IPS-15b (cell line): ENCODE measurements at regions not wholly inside any gene's neighbourhood (a gene's known extent, or its start where the extent isn't known, plus 50 kb on each side); places are given as distances from the start of the nearest gene placed in this dataset.

Experiments used
- H3K27me3 ChIP-seq: one replicate; pipeline ENCODE4 v1.6.1; 2013; ENCODE audit warnings: low read length; ENCODE audit not compliant: control insufficient read depth, insufficient read depth
- H3K36me3 ChIP-seq: one replicate; pipeline ENCODE4 v1.6.1; 2013; ENCODE audit warnings: low read length; ENCODE audit not compliant: control insufficient read depth, insufficient read depth
- H3K4me1 ChIP-seq: one replicate; pipeline ENCODE4 v1.6.1; 2013; ENCODE audit warnings: mild to moderate bottlenecking, low read length; ENCODE audit not compliant: control insufficient read depth, insufficient read depth
- H3K4me3 ChIP-seq: one replicate; pipeline ENCODE4 v1.5.1; 2013; ENCODE audit warnings: low read depth, low read length
- H3K9ac ChIP-seq: one replicate; pipeline ENCODE4 v1.6.1; 2013; ENCODE audit warnings: low read depth, mild to moderate bottlenecking, low read length
- H3K9me3 ChIP-seq: one replicate; pipeline ENCODE4 v1.6.1; 2013; ENCODE audit warnings: mild to moderate bottlenecking, low read length; ENCODE audit not compliant: control insufficient read depth, insufficient read depth

DNA sequence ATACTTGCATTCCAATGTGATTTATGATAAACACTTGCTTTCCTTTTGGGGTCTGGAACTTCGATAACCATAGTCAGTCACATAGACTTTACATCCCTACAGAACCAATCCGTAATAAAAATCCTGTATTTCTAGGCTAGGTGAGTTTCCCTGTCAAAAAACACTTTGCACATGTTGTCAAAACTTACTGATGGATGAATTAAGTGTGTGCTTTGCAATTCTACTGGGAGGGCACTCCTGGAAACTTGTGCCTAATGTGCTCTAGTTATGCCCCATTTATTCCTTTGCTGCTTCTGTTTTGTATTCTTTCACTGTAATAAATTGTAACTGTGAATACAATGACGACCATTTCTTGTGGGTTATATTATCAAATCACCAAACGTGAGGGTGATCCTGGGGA is 684.8 kb upstream of the PCDH15 start:
- no peaks in the 10 kb centered on the region for H3K36me3 ChIP-seq
- no peak overlapping the region for H3K4me3 ChIP-seq
- H3K4me1 ChIP-seq: no peaks in the 10 kb centered on the region
- H3K9ac ChIP-seq: no peak overlapping the region
- H3K9me3 ChIP-seq: no peaks in the 10 kb centered on the region
- H3K27me3 ChIP-seq: no peaks in the 10 kb centered on the region

DNA sequence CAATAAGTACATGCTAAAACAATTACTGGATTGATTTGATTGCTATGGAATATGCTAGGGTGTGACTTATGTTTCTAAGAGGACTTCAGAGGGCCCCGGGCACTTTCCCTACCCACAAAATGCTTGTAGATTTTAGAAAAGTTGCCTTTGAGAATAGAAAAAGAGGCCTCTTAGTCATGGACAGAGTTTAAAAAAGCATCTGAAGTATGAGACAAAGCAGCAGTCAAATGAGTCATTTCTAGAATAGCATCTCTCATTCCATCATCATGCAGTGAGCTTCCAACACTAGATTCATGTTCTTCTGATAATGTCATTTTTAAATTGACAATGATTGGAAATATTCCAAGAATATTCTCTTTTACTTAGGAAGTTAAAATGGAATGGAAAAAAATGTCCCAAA is 675.1 kb upstream of the PCDH15 start:
- Histone ChIP-seq H3K4me1 (no peaks in the 10 kb centered on the region), H3K36me3 (no peaks in the 10 kb centered on the region), H3K4me3 (no peak overlapping the region), H3K9ac (no peak overlapping the region), H3K9me3 (no peaks in the 10 kb centered on the region), H3K27me3 (no peaks in the 10 kb centered on the region)

DNA sequence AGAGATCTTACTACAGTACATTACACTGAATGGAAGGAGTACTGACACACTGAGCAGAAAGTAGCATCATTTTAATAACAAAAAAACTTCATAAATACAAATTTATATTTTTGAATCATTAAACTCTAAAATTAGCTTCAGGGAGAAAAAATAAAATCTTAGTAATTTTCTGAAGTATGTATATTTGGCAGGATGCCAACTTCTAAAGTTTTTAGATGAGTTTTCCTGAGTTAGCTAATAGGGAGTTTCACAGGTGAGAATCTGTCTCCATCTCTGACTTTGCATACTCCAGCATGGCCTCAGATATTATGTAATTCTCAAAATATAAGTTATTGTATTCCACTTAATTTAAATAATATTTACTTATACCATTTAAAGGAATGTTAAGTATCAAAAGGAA is 673.2 kb upstream of the PCDH15 start:
- no peak overlapping the region for H3K4me3 ChIP-seq
- H3K9ac ChIP-seq: no peak overlapping the region
- no peaks in the 10 kb centered on the region for H3K4me1 ChIP-seq
- no peaks in the 10 kb centered on the region for H3K9me3 ChIP-seq
- H3K36me3 ChIP-seq: no peaks in the 10 kb centered on the region
- H3K27me3 ChIP-seq: no peaks in the 10 kb centered on the region

DNA sequence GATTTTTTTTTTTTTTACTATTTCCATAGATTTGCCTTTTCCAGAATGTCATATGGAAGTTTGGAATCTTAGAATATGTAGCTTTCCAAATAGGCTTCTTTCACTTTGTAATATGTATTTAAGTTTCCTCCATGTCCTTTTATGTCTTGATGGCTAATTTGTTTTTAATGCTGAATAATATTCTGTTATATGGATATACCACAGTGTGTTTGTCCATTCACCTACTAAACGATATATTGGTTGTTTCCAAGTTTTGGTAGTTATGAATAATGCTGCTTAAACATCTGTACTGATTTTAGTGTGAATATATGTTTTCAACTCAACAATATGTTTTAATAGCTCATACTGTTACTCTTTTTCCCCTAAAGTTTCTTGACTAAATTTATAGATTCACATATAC is 669.8 kb upstream of the PCDH15 start:
- no peaks in the 10 kb centered on the region for H3K36me3 ChIP-seq
- no peaks in the 10 kb centered on the region for H3K9me3 ChIP-seq
- H3K4me1 ChIP-seq: no peaks in the 10 kb centered on the region
- no peak overlapping the region for H3K9ac ChIP-seq
- no peak overlapping the region for H3K4me3 ChIP-seq
- H3K27me3 ChIP-seq: no peaks in the 10 kb centered on the region

DNA sequence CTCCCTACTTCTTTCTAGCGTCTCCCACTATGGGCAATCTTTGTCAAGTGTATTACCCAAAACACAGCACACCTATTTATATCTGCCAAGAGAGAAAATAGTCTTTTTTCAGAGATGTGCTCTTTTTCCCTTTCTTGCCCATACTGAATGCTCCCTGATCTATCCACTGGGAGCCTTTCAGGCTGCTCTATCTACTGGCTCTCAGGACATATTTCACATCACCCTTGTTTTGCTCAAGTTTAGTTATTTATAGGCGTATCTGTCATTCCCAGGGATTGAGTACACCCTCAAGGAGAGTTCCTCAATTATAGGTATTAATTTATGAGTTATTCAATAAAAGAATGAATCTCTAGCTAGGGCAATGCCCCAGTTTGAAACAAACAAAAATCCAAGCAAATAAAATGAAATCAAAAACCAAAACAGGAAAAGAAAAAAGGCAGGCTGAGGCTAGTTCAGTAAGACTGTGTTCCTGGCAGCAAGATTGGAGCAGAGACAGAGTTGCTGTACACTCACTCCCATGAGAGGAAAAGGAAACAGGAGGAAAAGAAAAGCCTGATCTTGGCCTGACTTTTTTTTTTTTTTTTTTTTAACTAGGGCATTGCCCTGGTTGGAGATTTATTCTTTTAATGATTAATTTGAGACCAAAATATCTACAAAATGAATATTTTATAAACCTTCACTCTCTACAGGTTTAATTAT is 665.9 kb upstream of the PCDH15 start:
- H3K4me3 ChIP-seq: no peak overlapping the region
- H3K36me3 ChIP-seq: no peaks in the 10 kb centered on the region
- H3K4me1 ChIP-seq: no peaks in the 10 kb centered on the region
- H3K9ac ChIP-seq: no peak overlapping the region
- no peaks in the 10 kb centered on the region for H3K9me3 ChIP-seq
- H3K27me3 ChIP-seq: no peaks in the 10 kb centered on the region

DNA sequence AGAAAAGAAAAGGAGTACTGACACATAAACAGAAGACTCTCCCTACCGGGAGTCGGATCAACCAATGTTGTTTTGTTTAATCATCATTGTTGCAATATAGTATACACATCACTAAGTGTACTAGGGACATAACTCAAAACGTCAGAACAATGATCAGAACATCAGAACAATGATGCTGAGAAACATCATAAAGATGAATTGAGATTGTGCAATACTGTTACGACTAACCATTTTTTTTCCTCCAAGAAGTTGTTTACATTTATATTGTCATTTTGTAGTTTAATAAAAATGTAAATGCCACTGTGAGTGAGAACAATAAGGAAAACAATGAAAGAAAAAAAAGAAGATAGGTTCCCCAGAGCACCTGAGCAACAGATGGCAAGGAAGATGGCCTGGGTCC is 663.1 kb upstream of the PCDH15 start:
- no peak overlapping the region for H3K4me3 ChIP-seq
- no peaks in the 10 kb centered on the region for H3K36me3 ChIP-seq
- H3K9me3 ChIP-seq: no peaks in the 10 kb centered on the region
- H3K9ac ChIP-seq: no peak overlapping the region
- no peaks in the 10 kb centered on the region for H3K27me3 ChIP-seq
- no peaks in the 10 kb centered on the region for H3K4me1 ChIP-seq

DNA sequence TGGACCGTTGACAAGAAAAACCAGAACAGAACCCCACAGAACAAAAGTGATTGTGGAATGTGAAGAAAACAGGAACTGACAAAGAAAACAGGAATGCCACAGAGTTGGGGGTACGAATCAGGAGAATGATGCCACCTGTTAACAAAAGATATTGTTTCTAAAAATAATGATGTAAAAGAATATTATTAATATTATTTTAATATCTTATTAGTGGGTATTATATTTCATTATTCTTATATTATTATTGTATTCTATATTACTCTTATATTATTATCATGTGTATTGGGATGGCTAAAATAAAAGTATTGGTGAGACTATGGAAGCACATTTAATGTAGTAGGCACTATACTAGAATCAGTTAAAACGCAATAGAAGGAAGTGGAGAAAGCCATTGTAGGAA is 659.0 kb upstream of the PCDH15 start:
- H3K27me3 ChIP-seq: no peaks in the 10 kb centered on the region
- no peaks in the 10 kb centered on the region for H3K4me1 ChIP-seq
- no peak overlapping the region for H3K9ac ChIP-seq
- no peaks in the 10 kb centered on the region for H3K36me3 ChIP-seq
- no peaks in the 10 kb centered on the region for H3K9me3 ChIP-seq
- no peak overlapping the region for H3K4me3 ChIP-seq

DNA sequence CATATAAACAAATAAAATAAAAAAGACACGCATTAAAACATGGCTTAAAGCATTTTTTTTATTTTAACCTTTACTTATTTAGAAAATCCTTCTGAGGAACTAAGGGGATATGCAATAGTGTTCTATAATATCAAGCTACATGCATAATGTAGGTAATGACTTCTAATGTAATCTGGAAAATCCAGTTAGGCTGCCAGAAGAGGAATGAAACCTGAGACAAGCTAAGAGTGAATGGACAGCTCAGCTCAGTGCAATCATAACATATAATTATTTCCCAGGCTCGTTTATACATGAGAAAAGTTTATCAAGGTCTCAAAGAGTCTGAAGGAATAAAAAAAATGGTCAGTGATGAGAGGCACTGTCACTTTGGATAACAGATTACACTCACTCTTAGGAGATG is 649.0 kb upstream of the PCDH15 start:
- H3K4me1 ChIP-seq: no peaks in the 10 kb centered on the region
- no peak overlapping the region for H3K9ac ChIP-seq
- H3K9me3 ChIP-seq: no peaks in the 10 kb centered on the region
- no peaks in the 10 kb centered on the region for H3K27me3 ChIP-seq
- H3K36me3 ChIP-seq: no peaks in the 10 kb centered on the region
- H3K4me3 ChIP-seq: no peak overlapping the region

DNA sequence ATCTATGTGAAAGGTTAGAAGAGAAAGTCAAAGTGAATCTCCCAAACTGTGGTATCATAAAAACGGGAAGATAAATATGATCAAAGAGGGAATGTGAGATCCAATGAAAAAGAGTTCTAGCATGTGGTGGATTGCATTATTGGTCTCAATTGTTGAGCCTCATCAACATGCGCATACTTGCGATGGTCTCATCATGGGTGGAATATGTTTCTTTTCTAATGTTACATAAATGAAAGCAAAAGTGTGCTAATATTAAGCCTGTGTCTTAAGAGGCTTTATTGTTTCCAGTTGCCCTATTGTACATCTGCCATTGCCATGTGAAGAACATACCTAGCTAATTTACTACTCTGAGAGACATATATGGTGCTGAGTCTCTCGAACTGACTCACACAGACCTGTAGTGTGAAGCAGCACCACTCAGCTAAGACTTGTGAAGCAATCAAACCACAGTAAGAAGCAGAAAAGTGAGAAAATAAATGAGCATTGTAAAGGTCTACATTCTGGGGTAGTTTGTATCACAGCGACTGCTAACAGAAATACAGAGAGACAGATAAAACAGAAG is 645.5 kb upstream of the PCDH15 start:
- no peak overlapping the region for H3K9ac ChIP-seq
- H3K27me3 ChIP-seq: no peaks in the 10 kb centered on the region
- H3K4me1 ChIP-seq: no peaks in the 10 kb centered on the region
- H3K4me3 ChIP-seq: no peak overlapping the region
- no peaks in the 10 kb centered on the region for H3K9me3 ChIP-seq
- no peaks in the 10 kb centered on the region for H3K36me3 ChIP-seq

DNA sequence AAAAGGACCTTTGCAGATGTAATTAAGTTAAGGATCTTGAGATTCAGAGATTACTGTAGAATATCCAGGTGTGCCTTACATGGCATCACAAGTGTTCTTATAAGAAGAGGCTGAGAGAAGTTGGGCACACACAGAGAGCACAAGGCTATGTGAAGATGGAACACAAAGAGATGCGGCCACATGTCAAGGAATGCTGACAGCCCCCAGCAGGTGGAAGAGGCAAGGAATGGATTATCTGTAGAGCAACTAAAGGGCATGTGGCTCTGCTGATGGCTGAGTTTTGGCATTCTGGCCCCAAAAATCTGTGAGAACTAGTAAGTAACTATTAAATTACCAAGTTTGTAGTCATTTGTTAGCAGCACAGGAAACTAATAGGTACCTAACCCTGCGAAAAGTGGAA is 640.7 kb upstream of the PCDH15 start:
- Histone ChIP-seq H3K4me1 (no peaks in the 10 kb centered on the region), H3K4me3 (no peak overlapping the region), H3K27me3 (no peaks in the 10 kb centered on the region), H3K36me3 (no peaks in the 10 kb centered on the region), H3K9me3 (no peaks in the 10 kb centered on the region), H3K9ac (no peak overlapping the region)

DNA sequence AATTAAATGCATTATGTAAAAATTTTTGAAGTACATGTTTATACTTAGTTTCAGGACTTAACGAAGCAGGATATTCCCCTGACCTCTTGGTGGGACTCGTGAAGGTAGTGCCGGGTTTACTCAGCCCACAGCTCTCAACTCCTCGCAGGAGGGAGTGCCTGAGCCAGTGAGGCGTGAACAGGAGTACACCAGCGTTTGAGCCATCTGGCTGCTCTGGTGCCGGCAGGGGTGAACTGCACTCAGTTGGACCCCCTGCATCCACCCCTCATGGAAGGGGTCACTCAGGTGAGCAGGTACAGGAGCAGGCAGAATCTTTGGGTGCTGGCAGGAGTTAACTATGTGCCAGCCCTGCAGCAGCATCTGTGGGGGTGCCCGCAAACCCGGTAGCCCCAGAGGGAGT is 625.1 kb upstream of the PCDH15 start:
- no peak overlapping the region for H3K9ac ChIP-seq
- no peaks in the 10 kb centered on the region for H3K36me3 ChIP-seq

DNA sequence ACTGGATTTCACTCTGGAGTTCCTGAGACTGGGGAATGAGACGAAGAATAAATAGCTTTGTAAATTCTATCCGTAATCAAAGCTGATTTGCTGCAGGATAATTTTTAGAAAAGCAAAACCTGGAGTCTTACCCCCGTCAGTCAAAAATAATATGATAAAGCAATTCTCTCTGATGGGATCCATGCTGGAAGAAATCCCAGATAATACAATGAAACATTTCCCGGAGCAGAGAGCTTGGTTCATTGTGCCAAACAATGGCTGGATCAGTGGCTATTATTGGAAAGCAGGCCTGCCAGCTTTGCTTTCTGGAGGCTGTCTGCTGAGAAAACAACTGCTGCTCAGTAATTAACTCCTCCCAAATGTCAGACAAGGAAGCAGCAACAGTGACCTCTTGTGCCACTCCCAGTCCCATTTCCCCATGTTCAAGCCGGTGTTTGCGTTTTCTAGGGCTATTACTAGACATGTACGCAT is 609.4 kb upstream of the PCDH15 start:
- Histone ChIP-seq H3K9ac (no peak overlapping the region), H3K27me3 (no peaks in the 10 kb centered on the region), H3K4me1 (no peaks in the 10 kb centered on the region), H3K36me3 (no peaks in the 10 kb centered on the region), H3K4me3 (no peak overlapping the region), H3K9me3 (no peaks in the 10 kb centered on the region)

More for the DNA sequence above, 625.1 kb upstream of the PCDH15 start:
- Histone ChIP-seq H3K4me3 (no peak overlapping the region), H3K4me1 (no peaks in the 10 kb centered on the region), H3K9me3 (no peaks in the 10 kb centered on the region), H3K27me3 (no peaks in the 10 kb centered on the region)
